NT2/D1 (cell line): ENCODE measurements at regions not wholly inside any gene's neighbourhood (a gene's known extent, or its start where the extent isn't known, plus 50 kb on each side); places are given as distances from the start of the nearest gene placed in this dataset.

Source experiments
- SUZ12 ChIP-seq: IDR thresholded peaks from 2 replicates; pipeline ENCODE4 v1.6.1; 2011; ENCODE audit not compliant: insufficient read length, insufficient read depth; ENCODE audit errors: extremely low read depth
- YY1 ChIP-seq: IDR thresholded peaks from 2 replicates; pipeline ENCODE4 v1.6.1; 2011; ENCODE audit not compliant: insufficient read length, insufficient read depth
- ZNF274 ChIP-seq: IDR thresholded peaks from 2 replicates; pipeline ENCODE4 v1.6.1; 2011; ENCODE audit warnings: mild to moderate bottlenecking, low read depth, low read length

DNA sequence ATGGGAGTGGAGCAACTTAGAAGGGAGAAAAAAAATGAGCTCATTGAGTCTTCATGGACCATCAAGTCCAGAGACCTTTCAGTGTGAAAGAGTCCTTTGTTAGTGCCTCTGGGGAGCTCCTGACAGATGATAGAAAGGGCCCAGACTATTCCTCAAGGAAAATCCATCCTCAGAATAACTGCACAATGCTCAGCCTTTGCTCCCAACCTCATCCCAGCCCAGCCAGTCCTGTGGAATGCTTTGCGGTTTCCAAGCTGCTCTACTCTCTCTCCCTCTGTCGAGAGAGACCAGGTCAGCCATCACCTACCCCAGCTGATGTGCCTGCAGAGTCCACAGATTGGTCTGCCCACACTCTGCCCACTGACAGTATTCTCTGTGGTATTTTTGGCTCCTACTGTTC is 406.2 kb downstream of the MFSD1 start:
- TF ChIP-seq SUZ12 (no peak), YY1 (no peak), ZNF274 (no peak)
